HG02840 (cell line): ENCODE measurements at regions not wholly inside any gene's neighbourhood (a gene's known extent, or its start where the extent isn't known, plus 50 kb on each side); places are given as distances from the start of the nearest gene placed in this dataset.
"Not testable (repeated sequence)": the region's sequence is repeated elsewhere in the genome, so short reads cannot be mapped to it uniquely, and the experiment has no call there.

Source experiments
- ATAC-seq: cut with Tn5 transposase; IDR thresholded peaks from one replicate; pipeline ENCODE4 v1.9.1; 2021; ENCODE audit warnings: mild to moderate bottlenecking, moderate library complexity, moderate number of reproducible peaks; ENCODE audit not compliant: unreplicated experiment, low FRiP score

DNA sequence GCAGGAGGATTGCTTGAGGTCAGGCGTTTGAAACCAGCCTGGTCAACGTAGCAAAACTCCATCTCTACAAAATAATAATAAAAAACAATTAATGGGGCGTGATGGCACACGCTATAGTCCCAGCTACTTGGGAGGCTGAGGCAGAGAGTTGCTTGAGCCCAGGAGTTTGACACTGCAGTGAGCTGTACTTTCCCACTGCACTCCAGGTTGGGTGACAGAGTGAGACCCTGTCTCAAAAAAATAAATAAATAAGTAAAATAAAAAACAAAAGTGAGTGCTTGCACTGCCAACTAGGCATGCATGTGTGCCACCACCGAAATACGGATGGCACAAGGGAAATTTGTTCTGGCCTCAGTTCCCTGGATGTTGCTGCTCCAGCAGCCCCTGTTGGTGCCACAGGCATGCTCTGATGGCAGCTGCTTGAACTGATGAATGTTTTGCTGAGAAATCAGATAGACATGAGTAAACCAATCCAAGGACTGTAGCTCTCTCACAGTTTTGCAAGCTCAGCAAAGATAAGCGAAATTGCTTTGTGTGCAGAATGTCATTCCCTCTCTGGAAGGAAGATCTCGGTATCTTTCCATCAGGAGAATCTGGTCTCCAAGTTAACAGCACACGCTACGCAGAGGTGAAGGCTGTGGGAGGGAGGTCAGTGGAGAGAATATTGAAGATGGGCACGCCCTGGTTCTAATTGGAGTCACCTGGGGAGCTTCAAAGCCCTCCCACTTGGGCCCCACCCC, 188.0 kb upstream of the SLC24A3 start:
- ATAC-seq = no peak

- ATAC-seq = no peak
These were observed 186.9 kb upstream of the SLC24A3 start for GRCh38 chr20:19025430-19026120.

- peak; percentile 86 for ATAC-seq
These were observed 186.1 kb upstream of the SLC24A3 start for GRCh38 chr20:19026121-19026878.

- ATAC-seq = no peak
These were observed 185.4 kb upstream of the SLC24A3 start for GRCh38 chr20:19026901-19027644.

GRCh38 chr20:19027971-19028370, 184.5 kb upstream of the SLC24A3 start:
- ATAC-seq = no peak

- no peak for ATAC-seq
These were observed 170.7 kb upstream of the SLC24A3 start for GRCh38 chr20:19041787-19042186.

DNA sequence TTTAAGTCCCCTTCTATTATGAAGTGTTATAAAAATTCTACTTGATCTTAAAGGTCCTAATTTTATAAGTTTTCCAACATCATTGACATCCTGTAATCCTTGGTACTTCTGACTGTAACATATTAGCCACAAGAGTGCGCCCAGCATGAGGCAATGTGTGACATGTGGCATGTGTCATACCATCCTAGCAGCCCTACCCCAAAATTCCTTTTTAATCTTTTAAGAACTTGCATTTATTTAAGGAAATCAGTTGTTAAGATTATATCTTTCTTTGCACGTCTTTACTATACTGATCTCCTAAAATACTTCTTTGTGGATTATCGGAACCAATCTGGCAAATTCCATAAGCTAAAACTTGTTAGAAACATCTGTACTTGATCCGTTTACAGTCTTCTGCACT, 167.1 kb upstream of the SLC24A3 start:
- ATAC-seq = no peak

DNA sequence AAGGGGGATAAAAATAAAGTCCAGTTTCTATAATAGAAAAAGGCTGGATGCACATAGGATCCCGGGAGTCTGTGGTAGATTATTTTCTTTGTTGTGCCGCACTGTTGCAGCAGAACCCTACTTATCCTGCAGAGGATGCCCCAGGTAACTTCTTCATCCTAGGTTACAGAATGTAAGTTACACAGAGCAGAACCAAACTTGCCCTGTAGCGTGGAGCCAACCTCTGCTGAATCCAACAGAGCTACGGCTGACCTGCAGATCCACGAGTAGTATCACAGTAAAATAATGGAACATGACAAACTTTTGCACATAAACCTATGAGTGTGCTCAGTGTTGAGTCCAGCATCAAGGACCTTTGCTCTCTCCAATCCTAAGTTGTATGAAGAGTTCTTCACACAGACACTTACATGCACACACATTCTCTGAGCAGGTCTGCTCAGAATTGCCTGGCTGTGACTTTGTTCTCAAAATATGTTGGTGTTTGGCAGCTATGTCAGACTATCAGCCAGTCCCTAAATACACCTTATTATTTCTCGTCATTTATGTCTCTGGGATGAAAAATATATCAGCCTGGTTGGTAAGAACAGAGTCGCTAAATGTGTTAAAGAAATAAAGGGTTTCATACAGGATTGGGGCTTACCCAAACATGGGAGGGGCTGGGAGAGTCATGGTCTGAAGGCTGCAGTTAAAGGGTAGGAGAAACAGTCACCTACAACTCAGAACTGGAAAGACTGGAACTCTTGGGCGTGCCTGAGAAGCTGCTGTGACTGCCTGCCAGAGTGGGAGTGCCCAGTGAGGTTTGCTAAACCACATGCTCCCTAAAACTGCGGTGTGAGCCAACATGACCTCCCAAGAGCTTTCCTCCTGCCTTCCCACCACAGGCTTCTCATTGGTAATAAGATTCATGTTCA, 165.1 kb upstream of the SLC24A3 start:
- no peak for ATAC-seq

- no peak for ATAC-seq
These were observed 164.5 kb upstream of the SLC24A3 start for GRCh38 chr20:19047951-19048296.

DNA sequence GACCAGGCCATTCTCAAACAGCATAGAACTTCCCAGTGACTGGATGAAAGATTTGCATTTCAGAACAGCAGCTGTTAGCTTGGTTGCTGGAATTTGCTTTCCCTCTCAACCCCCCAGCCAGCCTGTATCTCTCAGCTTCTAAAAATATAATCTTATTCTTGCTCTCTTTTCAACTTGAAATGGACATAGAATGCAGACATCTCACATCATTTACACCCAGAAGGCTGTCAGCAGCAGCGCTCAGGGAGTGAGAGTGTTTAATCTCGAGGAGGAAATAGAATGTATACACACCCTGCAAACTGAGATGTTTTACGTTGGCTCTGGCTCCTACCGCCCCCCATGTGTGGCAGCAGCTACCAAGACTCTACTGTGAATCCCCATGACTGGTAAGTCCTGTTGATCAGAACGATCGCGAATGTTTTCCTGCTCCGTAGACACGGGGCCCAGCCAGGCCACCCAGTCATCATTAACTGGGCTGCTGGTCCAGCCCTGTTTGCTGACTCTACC, 163.4 kb upstream of the SLC24A3 start:
- ATAC-seq = no peak

DNA sequence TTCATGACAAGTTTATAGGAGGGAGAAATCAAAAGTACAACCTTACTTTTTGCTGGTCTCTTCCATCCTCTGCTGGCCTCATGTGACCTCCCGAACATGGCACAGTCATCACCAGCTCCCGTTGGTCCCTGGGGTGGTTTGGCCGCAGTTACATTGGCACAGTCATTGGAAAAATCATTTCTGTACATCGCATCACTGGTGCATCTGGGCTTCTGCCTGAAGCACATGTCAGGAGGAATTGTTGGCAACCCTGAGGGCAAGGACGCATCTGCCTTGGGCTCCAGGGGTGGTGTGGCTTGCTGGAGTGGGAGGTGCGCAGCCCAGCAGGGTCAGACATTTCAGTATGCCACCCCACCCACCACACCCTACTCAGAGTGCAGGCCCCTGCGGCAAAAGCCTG, 162.9 kb upstream of the SLC24A3 start:
- no peak for ATAC-seq

GRCh38 chr20:19056909-19057308, 155.5 kb upstream of the SLC24A3 start:
- ATAC-seq = no peak

DNA sequence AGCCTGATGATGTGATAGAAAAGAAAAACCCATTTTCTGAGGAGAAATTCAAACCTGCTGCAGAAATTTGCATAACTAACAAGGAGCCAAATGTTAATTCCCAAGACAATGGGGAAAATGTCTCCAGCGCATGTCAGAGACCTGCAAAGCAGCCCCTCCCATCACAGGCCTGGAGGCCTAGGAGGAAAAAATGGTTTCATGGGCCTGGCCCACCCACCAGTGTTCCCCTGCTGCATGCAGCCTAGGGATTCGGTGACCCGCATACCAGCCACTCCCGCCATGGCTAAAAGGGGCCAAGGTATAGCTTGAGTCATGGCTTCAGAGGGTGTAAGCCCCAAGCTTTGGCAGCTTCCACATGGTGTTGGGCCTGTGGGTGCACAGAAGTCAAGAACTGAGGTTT, 147.7 kb upstream of the SLC24A3 start:
- not testable (repeated sequence) for ATAC-seq

GRCh38 chr20:19067986-19068385, 144.5 kb upstream of the SLC24A3 start:
- no peak for ATAC-seq

DNA sequence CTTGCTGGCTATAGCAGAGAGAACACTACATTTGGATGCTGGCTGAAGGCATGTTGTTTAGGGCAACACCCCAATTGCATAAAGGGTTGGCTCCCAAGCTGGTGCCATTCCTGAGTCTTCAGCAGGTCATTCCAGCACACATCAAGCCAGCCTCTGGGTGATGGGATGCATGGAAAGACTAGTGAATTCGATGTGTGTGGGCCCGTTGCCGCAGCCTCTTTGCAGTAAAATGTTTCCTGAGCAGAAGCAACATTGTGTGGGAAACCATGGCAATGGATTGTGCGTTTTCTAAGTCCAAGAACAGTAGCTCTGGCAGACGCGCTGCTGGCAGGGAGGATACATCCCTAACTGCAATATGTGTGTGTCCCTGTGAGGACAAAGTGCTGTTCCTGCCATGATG, 142.4 kb upstream of the SLC24A3 start:
- no peak for ATAC-seq

DNA sequence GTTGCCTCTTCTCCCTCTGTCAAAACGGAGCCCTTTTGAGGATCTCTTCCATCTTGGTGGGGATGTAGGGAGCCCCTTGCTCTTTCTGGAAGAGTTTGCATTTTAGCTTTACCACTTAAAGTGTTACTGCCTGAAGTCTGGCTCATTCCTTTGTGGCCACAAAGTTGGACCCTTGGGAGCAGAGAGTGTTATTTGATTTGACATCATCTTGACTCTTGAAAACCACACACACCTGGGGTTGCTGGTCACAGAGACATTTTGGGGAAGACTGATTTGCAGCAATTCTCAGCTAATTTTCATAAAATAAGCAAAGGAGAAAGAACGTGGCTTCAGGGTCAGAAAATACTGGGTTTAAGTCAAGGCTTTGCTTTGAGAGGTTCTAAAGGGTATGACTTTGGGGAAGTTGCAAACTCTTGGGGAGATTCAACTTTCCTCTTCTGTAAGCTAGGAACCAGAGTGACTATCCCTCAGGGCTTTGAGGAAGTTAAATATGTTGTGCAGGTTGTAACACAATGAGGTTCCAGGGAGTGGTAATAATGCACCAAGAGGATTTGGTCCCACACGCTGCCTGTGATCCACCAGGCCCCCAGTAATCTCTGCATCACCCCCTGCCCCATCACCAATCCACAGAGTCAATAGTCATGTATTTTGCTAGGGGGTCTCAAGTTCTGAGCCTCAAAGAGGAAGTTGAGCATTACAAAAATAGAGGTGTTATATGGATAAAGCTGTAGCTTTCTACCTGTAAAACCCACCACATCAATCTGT, 141.6 kb upstream of the SLC24A3 start:
- ATAC-seq = peak; percentile 41

GRCh38 chr20:19071446-19071725, 141.1 kb upstream of the SLC24A3 start:
- ATAC-seq = peak; percentile 41

GRCh38 chr20:19071902-19072498, 140.4 kb upstream of the SLC24A3 start:
- no peak for ATAC-seq

- no peak for ATAC-seq
These were observed 139.5 kb upstream of the SLC24A3 start for GRCh38 chr20:19072988-19073387.
